Sciatic nerve (tissue), 2 donors: ENCODE measurements at regions not wholly inside any gene's neighbourhood (a gene's known extent, or its start where the extent isn't known, plus 50 kb on each side); places are given as distances from the start of the nearest gene placed in this dataset.

Experiments used
- ATAC-seq: fragments of 200-7000 bp; cut with Tn5 transposase; one replicate; pipeline ENCODE4 v1.9.1; 2020; ENCODE audit warnings: mild to moderate bottlenecking, moderate library complexity
- DNase-seq: peaks from one replicate; pipeline ENCODE4 v3.0.0-alpha.2; 2020; ENCODE audit warnings: low spot score
- intact Hi-C: fragments of 100-400 bp; cut with DNase I; formaldehyde crosslinking; loops from one replicate; pipeline ENCODE4 v1.14.2; 2022
- donor health status: DM: no; HTN: no; CAD: no.
- donor health status: DM: no; HTN: no; CAD: no.

DNA sequence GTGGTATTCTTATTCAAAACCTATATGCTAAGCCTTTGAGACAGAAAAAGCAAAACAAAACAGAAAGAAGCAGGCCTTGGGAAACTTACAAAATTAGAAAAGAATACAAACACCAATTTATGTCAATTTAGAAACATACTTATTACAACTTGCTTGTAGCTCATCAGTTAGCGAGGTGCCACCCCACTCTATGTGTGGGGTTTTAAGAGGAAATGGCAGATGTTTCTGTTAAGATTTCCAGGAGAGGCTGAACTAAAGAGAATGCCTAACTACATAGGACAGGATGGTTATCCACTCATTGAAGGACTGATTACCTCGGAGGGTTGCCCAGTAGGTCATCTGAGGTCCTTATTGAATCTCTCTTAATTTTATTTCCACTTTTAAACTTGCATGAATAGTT is 302.0 kb downstream of the ETS1 start:
- ATAC-seq (no peak), DNase-seq (no peak)
- intact Hi-C loops = loop anchor here (5.0 kb wide), 1 partner anchor 347 kb away; no protein-coding TSS in a partner anchor

DNA sequence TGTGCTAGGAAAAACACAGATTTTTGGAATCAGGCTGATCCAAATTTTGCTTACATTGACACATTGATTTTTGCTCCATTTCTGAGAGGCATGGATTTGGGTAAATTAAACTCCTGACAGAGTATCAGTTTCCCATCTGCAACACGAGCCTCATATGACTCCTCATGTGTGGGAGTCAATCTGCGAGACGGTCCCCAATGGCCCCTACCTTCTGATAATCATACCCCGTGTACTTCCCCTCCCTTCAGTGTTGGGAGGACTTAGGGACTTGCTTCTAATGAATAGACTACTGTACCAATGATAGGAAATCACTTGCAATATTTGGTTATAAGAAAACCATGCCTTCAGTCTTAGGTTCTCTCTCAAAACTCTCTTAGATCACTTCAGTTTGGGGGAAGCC is 302.7 kb downstream of the ETS1 start:
- ATAC-seq (no peak), DNase-seq (no peak)
- intact Hi-C loops = loop anchor here (5.0 kb wide), 1 partner anchor 348 kb away; no protein-coding TSS in a partner anchor

DNA sequence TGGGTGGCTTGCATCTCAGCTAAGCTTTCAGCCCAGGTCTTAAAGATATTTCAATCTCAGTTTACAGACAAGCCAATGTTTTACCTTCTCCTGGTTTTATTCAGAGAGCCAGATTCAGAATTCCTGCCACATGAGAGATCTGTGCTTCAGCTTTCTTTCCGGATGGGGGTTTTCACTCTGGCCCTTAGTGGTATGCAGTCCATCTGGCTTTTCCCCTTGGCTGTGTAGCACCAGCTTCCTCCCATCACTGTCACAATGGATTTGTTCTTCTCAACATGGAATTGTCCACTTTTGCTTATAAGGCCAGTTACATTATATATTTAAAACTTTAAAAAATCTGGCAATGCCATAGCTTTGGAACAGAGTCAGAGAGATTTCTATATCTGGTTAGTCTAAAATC is 303.9 kb downstream of the ETS1 start:
- intact Hi-C loops = no loop called here
- ATAC-seq (no peak), DNase-seq (no peak)

DNA sequence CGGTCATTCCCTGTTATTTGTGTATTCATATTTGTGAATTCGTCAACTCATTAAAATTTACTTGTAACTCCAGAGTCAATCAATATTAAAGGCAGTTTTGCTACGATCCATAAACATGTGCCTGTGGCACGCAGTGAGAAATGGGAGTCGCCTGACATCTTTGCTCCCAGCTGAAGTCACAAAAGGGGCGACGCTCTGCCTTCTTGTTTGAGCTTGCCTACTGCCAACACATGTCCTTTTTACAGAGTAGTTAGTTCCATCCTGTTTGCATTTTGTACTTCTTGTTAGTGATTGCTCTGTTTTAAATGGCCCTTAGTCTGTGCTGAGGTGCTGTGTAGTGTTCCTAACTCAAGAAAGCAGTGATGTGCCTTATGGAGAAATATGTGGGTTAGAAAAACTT is 305.3 kb downstream of the ETS1 start:
- DNase-seq (no peak), ATAC-seq (no peak)
- intact Hi-C loops = no loop called here

DNA sequence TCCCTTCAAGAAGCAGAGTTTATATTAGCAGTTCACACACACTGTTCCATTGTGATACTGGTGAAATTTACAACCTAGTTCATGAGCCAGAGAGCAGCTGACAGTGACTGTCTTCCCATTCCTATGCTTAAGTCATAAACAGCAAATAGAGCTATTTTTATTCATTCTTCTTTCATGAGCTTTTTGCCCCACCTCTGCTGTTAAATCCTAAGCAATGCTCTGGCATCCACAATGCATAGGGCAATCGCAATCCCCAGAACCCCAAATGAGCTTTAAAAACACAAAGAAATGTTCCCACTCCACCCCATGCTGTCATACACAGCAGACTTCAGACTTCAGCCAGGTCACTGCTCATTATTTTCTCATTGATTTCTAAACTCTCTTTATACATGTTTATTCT is 307.5 kb downstream of the ETS1 start:
- DNase-seq = no peak
- ATAC-seq = peak; percentile 62
- intact Hi-C loops = no loop called here

DNA sequence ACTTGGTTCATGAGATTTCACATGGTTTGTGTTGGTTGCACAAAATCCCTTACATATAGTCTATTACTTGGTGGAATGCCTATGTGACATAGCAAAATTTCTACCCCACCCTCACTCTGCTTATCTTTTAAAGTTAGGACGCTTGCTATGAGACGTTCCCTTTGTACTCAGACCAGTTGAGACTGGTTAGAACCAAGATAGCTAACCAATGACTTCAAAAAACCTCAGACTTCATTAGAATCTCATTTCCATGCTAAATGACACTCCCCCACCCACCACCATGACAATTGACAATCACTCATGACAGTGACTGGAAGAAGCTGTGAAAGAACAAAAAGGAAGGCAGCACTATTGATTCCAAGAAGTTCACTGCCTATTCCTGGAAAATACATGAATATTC is 313.6 kb downstream of the ETS1 start:
- DNase-seq = no peak
- ATAC-seq = no peak
- intact Hi-C loops = no loop called here

DNA sequence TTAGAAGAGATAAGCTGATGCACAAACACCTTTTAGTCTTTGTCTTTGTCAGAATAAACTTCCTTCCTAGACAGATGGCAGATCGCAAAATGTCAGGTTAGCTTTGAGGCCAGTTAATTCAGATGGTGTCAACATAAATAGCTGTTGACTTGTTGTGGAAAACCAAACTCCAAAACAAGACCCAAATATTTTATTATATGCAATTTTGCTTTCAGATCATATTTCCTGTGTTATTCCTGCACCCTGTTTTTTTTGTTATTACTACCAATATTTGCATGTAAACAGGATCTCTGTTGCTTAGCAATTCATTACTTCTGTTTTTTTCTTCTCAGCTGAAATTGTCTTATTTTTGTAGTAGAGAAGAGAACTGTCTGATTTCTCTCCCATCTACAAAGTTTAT is 316.0 kb downstream of the ETS1 start:
- intact Hi-C loops = no loop called here
- no peak for ATAC-seq
- no peak for DNase-seq

DNA sequence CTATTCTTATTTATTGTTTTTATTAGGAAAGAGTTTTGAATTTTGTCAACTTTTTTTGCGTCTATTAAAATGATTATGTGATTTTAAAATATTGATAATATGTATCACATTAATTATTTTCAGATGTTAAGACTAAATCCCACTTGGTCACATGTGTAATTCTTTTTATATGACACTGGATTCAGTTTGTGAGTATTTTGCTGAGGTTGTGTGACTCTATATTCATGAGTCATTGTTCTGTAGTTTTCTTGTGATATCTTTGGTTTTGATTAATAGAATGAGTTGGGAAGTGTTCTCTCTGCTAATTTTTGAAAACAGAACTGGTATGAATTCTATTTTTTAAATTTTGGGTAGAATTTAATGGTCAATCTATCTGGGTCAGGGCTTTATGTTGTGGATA is 317.9 kb downstream of the ETS1 start:
- DNase-seq (no peak), ATAC-seq (no peak)
- intact Hi-C loops = no loop called here

DNA sequence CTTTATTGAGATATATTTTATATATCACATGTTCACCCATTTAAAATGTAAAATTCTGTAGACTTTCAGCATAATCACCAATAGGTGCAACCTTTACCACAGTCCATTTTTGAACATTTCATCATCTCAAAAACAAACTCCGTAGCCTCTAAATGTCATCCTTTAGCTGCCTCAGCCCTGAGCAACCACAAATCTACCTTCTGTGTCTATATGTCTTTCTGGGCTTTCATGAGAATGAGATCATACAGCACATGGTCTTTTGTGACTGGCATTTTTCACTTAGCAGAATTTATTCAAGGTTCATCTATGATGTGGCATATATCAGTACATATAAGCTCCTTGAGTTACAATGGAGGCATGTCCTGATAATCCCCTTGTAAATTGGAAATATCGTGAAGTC is 320.5 kb downstream of the ETS1 start:
- intact Hi-C loops = no loop called here
- no peak for ATAC-seq

DNA sequence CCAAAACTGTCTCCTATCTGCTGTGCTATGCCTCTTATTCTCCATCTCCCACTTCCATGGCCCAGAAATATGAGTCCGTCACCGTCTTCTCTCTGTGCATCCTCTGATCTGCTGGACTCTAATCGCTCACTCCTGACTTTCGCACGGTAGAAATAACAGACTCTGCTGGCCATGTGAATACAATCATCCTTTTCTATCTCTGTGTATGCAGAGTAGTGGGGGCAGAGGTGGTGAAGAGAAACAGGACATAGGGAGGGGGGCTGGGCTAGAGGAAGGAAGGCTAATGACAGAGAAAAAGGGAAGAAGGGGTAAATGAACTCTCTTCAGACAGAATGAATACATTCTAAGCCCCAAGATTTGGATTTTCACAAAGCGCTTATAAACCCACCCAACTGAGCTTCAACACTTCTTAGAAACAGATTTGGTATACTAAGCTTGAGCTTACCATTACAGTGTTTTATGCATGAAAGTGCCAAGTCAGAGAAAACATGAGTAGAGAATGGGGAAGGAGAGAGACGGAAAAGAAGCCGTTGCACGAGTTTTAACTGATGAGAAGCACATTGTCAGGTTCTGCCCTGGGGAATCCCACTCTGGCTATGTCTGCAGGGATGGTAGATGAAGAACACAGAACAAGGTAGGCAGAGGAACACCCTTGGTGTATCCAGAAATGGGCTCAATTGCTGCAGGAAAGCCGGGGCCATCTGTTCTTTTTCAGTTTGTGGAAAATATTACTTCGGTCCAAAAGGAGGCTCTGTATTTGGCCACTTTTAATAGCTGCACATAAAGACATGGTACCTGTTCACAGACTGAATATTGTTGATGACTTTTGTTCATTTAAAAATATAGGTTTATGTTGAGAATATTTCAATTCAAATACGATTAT is 324.7 kb downstream of the ETS1 start:
- DNase-seq (no peak), ATAC-seq (no peak)
- intact Hi-C loops = no loop called here

More for the DNA sequence above, 320.5 kb downstream of the ETS1 start:
- DNase-seq = no peak

DNA sequence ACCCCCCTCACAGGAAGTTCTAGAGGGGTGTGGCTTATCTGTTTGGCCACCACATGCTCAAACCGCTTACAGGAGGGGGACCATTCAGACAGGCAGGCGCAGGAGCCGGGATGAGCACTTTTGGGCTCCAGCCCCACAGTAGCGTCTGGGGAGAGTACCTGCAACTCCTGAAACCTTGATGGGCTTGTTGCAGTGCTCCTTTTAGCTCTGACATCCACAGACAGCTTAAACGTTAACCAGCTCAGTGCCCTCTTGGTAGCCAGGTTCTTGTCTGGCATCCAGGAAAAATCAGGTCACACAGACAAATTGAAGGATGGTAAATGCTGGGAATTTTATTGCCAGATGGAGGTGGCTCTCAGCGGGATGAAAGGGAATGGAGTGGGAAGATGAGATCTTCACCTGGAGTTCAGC is 326.3 kb downstream of the ETS1 start:
- DNase-seq (no peak), ATAC-seq (no peak)
- intact Hi-C loops = no loop called here

DNA sequence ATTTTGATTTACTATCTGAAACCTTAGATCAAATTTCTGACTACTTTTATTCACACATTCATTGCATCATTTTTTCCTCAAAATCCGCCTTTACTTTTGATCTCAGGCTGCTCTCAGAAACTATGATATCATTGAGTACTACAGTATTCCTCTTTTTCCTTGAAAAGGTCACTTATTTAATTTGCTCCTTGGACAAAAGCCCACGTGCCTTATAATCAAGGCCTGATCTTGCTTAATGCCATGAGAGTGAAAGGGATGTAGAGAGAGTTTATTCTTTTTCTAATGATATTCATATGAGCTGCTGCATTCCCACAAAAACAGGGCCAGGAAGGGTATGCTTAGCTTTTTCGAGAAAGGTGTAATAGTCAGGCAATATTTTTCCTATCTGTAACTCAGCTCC is 327.0 kb downstream of the ETS1 start:
- no peak for DNase-seq
- no peak for ATAC-seq
- intact Hi-C loops = no loop called here

DNA sequence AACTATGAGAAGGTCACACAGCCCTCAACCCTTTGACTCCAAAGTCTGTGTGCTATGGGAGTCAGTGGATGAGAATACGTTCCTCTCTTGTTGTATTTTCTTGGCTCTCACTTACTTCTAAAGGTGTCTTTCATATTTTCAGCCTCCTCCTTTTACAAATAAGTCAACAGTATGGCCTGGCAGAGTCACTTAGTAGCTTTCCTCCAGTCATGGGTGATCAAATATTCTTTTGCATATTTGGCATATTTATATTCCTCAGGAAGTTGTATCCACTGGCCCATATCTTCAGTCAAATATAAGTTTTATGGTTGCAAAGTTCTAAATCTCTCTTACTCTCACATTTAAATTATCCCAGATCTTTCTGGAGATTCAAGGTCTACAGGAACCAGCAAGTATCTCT is 327.5 kb downstream of the ETS1 start:
- DNase-seq = no peak
- intact Hi-C loops = no loop called here

DNA sequence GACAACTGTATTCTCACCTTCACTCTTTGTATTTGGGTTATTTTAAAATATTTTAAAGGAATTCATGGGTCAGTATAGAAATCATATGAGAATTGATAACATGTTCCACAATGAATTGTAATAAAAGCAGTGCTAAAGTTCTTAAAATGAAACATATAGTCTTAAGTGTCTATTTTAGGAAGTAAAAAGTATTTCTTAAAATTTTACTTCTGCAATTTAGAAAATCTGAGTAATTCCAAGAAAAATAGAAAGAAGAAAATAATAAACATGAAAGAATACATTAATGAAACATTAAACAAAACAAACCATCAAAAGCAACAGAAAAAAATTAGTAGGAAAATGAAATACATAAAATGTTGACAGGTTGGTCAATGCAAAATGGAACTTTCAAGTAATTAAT is 332.4 kb downstream of the ETS1 start:
- intact Hi-C loops = no loop called here
- DNase-seq = no peak
- ATAC-seq = no peak

More for the DNA sequence above, 327.5 kb downstream of the ETS1 start:
- no peak for ATAC-seq

DNA sequence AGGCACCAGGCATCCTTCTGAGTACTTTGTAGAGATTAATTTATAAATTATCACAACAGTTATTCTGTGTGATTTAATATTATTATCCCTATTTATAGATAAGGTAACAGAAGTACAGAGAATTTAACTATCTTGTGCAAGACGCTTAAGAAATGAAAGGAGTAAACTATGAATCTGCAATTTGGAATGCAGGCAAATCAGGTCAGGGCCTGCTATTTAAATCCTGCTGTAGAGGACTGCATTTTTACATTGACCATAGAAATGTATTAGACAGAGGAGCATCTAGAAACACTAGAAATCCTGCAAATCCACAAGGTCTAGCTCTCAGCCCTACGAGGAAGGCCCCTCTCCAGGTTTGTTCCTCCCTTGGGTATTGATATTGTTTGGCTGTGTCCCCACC is 336.2 kb downstream of the ETS1 start:
- ATAC-seq (no peak), DNase-seq (no peak)
- intact Hi-C loops = no loop called here

DNA sequence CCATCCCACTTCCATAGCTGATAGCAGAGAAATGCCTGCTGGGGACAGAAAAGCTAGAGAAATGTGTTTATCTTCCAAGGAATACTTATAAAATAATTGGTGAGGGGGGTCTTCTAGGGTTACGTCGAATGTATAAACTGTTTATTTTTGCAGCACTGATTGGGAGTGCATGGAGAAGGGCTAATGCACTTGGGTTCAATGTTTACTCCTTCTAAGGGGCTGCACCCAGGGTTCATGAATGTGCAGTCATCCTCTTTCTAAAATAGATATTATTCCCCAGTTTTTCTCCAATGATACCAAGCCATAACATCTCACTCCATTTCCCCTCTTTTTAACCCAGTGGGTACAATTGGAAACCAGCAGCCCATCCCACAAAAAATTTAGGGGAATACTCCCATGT is 336.9 kb downstream of the ETS1 start:
- ATAC-seq = no peak
- intact Hi-C loops = no loop called here
- no peak for DNase-seq

DNA sequence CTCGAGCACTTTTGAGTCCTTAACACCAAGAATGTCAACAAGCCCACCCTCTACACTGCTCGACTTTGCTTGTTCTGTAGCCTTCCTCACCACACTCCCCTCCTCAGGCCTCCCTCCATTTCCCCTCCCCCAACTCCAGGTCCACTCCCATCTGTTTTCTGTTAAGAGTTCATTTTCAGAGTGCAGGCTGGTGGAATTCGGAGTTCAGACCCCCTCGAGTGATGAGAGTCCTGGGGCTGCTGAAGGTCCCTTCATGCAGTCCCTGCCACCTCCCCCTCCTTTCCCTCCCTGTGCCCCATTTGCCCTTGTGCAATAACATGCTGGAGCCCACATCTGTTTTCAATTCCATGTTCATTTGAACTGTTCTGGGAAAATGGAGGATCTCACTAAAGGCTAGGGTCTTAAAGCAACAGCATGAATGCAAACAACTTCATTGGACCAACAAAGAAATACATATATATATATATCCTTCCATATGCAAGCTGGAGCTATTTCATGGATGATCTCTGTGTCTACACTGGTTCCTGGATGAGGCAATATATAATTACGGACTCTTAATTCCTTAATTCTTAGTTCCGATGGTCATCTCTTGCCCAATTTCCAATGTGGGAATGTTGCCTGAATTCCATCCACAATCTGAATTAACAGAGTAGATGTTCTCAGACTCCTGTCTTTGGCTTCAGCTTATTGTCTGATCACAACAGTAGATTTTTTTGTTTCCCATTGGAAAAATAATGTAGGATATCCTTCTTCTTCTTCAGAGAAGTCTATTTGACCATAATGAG is 340.4 kb downstream of the ETS1 start:
- intact Hi-C loops = no loop called here
- ATAC-seq = peak; percentile 88

DNA sequence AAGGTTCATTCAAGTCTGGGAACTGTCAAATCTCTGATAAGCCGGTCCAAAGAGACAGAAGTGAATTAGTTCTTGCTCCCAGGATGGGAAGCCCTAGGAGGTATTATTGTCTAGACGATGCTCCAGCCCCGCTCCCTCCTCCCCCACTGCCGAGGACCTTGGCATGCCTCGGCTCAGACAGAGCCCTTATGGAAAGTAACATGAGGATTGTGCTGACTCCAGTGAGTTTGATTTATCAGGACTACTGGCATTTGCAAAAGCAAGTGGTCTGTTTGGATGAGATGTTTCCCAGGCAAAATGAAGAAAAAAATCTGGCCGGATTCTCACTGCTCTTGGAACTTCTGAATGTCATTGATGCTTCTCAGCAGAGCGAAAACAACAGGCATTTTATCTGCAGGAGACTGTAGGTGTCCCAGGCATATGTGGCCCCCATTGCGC is 341.0 kb downstream of the ETS1 start:
- intact Hi-C loops = no loop called here
- no peak for DNase-seq

More for the DNA sequence above, 340.4 kb downstream of the ETS1 start:
- no peak for DNase-seq

DNA sequence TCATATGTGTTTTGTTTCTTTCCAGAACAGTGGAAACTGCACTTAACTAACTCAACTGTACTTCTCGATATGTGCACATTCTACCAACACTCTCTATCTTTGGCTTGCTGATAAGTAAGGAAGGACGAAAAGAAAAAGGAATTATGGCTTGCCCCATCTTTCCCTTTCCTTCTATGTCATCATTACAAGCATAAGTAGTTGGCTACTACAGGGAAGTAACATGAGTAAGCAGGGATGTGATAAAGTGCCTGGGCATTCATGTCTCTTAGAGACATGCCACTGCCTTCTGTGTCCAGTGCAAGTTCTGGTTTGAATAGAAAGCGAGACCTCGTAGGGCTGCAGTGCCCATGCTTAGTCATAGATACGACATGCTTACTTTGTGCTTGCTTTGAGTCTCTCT is 342.5 kb downstream of the ETS1 start:
- DNase-seq (no peak), ATAC-seq (no peak)
- intact Hi-C loops = no loop called here

More for the DNA sequence above, 341.0 kb downstream of the ETS1 start:
- ATAC-seq = peak; percentile 75

DNA sequence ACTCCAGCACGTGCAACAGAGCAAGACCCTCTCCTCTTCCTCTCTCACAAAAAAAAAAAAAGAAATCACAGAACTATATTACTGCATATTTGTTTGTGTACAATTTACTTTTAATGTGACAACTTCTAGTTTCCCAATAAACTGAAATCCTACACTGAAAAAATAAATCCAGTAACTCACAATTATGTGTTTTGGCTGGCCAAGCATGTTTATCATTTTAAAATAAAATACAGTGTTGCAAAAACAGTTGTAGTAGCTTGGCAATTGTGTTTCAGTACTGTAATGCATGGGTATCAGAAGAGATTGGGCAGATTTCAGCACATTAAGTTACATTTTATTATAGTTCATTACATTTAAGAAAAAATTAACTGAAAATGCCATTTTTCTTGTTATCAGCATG is 344.9 kb downstream of the ETS1 start:
- no peak for DNase-seq
- intact Hi-C loops = no loop called here
- no peak for ATAC-seq
